GM23248 (cell line): ENCODE measurements at regions not wholly inside any gene's neighbourhood (a gene's known extent, or its start where the extent isn't known, plus 50 kb on each side); places are given as distances from the start of the nearest gene placed in this dataset.

ENCODE experiments used
- EZH2 ChIP-seq: fragments of 200-600 bp; sonication (generic); IDR thresholded peaks from 2 replicates; pipeline ENCODE4 v1.6.1; 2018; ENCODE audit warnings: antibody characterized with exemption, mild to moderate bottlenecking; ENCODE audit not compliant: insufficient read depth, poor library complexity, severe bottlenecking
- EZH2phosphoT487 ChIP-seq: fragments of 200-600 bp; sonication (generic); IDR thresholded peaks from 2 replicates; pipeline ENCODE4 v1.6.1; 2018; ENCODE audit warnings: antibody characterized with exemption, moderate library complexity, mild to moderate bottlenecking, low read depth; ENCODE audit not compliant: insufficient read depth

DNA sequence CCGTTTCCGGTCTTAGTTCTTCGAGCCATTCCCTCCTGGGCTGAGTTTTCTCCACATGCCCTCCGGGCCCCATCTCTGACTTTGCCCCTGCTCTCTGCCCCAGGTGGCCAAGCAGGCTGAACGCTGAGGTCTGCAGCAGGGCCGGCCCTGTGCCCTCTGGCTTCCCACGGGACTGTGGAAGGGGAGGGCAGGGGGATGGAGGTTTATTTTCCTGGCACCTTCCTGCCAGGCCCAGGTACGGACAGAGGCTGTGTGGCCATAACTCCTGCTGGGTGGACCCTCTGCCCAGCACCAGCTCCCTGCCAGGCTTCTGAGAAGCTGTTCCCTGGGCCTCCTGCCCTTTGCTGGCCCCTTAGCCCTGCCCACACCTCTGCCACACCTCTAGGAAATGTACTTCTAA lies 164.0 kb downstream of the TFCP2L1 start:
- no peak for TF ChIP-seq EZH2
- TF ChIP-seq EZH2phosphoT487, result no peak
